Skin epidermis (tissue), 12 donors: ENCODE measurements at regions not wholly inside any gene's neighbourhood (a gene's known extent, or its start where the extent isn't known, plus 50 kb on each side); places are given as distances from the start of the nearest gene placed in this dataset.
A peak's percentile ranks its signal among the peaks of the same experiment; 100 is the strongest.
"Not testable (repeated sequence)": the region's sequence is repeated elsewhere in the genome, so short reads cannot be mapped to it uniquely, and the experiment has no call there.

Experiments
- H3K27ac ChIP-seq, 21 experiments: fragments of 200-600 bp; sonication (generic) in 11 of 21; one replicate each; pipeline ENCODE4 v1.5.0; 2020; ENCODE audit warnings: mild to moderate bottlenecking in 3 of 21, inconsistent platforms in 2 of 21, moderate library complexity in 2 of 21
- H3K4me3 ChIP-seq, 7 experiments: fragments of 200-600 bp; sonication (generic) in 2 of 7; one replicate each; pipeline ENCODE4 v1.5.0; 2020; ENCODE audit warnings: inconsistent platforms in 2 of 7, mild to moderate bottlenecking in 2 of 7, moderate library complexity in 1 of 7

- no peak overlapping the region for H3K4me3 ChIP-seq
- H3K27ac ChIP-seq = no peak overlapping the region
Observed at GRCh38 chr1:81505831-81506230, 294.9 kb upstream of the ADGRL2 start.

- not testable (repeated sequence) for H3K4me3 ChIP-seq, H3K27ac ChIP-seq
Observed at GRCh38 chr1:81504820-81505219, 295.9 kb upstream of the ADGRL2 start.

DNA sequence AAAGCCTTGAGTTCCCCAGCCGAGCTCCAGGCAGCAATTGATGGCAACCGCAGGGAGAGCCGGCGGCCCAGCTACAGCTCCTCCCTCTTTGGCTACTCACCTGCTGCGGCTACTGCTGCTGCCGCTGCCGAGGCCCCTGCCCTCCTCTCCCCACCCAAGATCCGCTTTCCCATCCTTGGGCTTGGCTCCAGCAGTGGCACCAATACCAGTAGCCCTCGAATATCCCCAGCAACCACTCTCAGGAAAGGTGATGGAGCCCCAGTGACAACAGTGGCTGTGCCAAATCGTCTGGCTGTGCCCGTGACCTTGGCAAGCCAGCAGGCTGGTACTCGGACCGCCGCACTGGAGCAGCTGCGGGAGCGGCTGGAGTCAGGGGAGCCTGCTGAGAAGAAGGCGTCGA is 298.0 kb upstream of the ADGRL2 start:
- H3K27ac ChIP-seq = not testable (repeated sequence)

GRCh38 chr1:81501485-81501884 is 299.2 kb upstream of the ADGRL2 start:
- not testable (repeated sequence) for H3K4me3 ChIP-seq, H3K27ac ChIP-seq

More for the DNA sequence above, 298.0 kb upstream of the ADGRL2 start:
- H3K4me3 ChIP-seq = not testable (repeated sequence)

DNA sequence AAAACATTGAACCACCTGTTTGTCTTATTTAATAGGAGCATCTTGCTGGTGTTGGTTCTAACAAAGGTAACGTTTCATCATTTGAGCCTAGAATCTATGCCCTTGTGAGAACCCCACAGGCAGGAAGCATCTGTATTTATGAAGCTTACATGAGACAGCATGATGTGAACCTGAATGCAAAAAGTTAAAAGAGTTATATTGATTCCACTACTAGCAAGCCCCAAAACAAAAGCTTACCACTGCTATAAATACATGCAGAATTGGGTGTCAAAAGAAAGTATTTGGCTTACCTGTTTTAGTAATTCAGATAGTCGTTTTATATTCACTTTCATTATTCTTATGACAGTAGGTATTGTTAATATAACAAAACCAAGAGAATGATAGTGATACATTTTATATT is 301.2 kb upstream of the ADGRL2 start:
- H3K27ac ChIP-seq = no peak overlapping the region
- H3K4me3 ChIP-seq = no peak overlapping the region

- peak overlapping the region in 1 of 21 experiments; percentile 22 for H3K27ac ChIP-seq
- no peak overlapping the region for H3K4me3 ChIP-seq
Observed at GRCh38 chr1:81498471-81499462, 302.0 kb upstream of the ADGRL2 start.

- Histone ChIP-seq H3K27ac (no peak overlapping the region), H3K4me3 (no peak overlapping the region)
Observed at GRCh38 chr1:81496349-81496748, 304.4 kb upstream of the ADGRL2 start.

GRCh38 chr1:81493102-81493869 is 307.4 kb upstream of the ADGRL2 start:
- Histone ChIP-seq H3K4me3 (no peak overlapping the region), H3K27ac (no peak overlapping the region)

GRCh38 chr1:81492628-81493027 is 308.1 kb upstream of the ADGRL2 start:
- H3K4me3 ChIP-seq = no peak overlapping the region
- no peak overlapping the region for H3K27ac ChIP-seq

DNA sequence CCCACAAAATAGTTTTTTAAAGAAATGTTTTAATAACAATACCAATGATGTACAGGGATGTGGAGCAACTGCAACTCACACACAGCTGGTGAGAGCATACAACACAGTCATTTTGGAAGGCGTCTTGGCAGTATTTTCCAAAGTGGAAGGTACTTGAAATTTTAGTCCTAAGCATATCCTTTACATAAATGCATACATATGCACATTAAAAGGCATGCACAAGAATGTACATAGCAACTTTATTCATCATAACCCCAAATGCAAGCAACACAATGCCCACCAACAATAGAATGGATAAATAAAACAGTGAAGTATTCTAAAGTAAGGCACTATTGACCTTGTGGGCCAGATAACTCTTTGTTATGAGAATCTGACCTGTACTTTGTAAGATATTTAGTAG is 310.1 kb upstream of the ADGRL2 start:
- Histone ChIP-seq H3K27ac (no peak overlapping the region), H3K4me3 (no peak overlapping the region)

- Histone ChIP-seq H3K27ac (no peak overlapping the region), H3K4me3 (no peak overlapping the region)
Observed at GRCh38 chr1:81489372-81489934, 311.3 kb upstream of the ADGRL2 start.

GRCh38 chr1:81484284-81484683 is 316.4 kb upstream of the ADGRL2 start:
- H3K4me3 ChIP-seq = no peak overlapping the region

DNA sequence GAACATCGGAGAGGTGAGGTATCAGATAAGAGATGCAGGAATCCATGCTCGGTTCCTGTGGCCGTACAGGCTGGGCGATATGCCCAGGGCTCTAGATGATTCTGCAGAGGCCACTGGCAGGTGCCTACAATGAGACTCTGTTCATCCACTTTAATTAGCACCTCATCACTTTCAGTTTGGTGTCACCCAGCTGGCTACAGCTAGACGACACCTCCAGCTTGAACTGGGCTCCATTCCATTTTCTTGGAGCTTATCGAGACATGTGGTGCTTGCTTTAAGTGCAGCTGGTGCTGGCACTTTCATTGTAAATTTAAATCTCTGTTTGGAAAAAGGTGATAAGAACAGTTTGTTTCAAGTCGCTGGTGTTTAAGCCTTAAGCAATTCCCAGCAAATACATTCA is 322.5 kb upstream of the ADGRL2 start:
- H3K27ac ChIP-seq = no peak overlapping the region
- H3K4me3 ChIP-seq = no peak overlapping the region

More at GRCh38 chr1:81484284-81484683, 316.4 kb upstream of the ADGRL2 start:
- no peak overlapping the region for H3K27ac ChIP-seq

DNA sequence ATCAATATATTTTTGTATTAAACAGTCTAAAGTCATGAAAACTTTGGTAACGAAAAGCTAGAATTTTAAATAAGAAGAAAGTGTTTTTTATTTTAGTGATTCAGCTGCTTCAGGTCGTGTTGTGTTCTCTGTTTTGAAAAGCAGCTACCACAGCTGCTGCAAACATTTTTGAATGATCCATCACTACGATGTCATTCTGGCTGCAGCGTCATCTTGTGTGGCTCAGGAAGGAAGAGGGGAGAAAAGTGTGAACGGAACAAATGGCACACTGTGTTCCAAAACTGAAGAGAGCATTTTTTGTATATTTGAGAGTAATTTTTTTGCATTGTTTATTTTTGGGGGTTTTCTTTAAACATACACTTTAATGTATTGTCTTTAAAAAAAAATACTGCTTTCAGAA is 323.0 kb upstream of the ADGRL2 start:
- Histone ChIP-seq H3K4me3 (no peak overlapping the region), H3K27ac (no peak overlapping the region)

DNA sequence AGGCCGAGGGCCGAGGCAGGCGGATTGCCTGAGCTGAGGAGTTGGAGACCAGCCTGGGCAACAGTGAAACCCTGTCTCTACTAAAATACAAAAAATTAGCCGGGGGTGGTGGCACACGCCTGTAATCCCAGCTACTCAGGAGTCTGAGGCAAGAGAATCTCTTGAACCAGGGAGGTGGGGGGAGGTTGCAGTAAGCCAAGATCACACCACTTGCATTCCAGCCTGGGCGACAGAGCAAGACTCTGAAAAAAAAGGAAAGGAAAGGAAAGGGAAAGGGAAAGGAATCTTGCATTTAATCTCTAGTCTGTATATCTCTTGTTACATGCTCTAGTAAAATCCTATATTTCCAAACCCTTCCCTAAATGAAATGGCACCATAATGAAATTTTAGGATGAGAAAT is 328.3 kb upstream of the ADGRL2 start:
- H3K27ac ChIP-seq = no peak overlapping the region
- H3K4me3 ChIP-seq = no peak overlapping the region

- no peak overlapping the region for H3K27ac ChIP-seq
- H3K4me3 ChIP-seq = no peak overlapping the region
Observed at GRCh38 chr1:81471255-81471654, 329.5 kb upstream of the ADGRL2 start.

- Histone ChIP-seq H3K4me3 (no peak overlapping the region), H3K27ac (no peak overlapping the region)
Observed at GRCh38 chr1:81470275-81470674, 330.5 kb upstream of the ADGRL2 start.

GRCh38 chr1:81467383-81467782 is 333.4 kb upstream of the ADGRL2 start:
- Histone ChIP-seq H3K27ac (no peak overlapping the region), H3K4me3 (no peak overlapping the region)

DNA sequence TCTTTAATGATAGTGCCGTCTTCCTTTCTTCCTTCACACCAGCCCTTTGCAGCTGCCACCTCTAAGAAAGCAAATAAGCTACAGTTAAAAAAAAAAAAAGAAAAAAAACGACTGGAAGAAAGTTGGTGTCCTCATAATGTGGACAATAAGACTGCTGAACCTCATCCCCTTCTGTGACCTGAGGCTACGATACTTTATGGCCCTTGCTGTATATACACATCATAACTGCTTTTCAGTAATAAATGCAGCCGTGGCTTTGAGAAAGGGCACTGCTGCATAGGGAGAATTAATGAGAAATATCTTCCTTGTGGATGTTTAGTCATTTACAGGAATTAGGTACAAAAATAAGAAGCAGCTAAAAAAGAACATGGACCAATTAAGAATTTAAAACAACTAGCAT is 333.8 kb upstream of the ADGRL2 start:
- H3K4me3 ChIP-seq = no peak overlapping the region
- no peak overlapping the region for H3K27ac ChIP-seq
